Mesenchymal stem cell (in vitro differentiated cells and primary cell): ENCODE measurements at regions not wholly inside any gene's neighbourhood (a gene's known extent, or its start where the extent isn't known, plus 50 kb on each side); places are given as distances from the start of the nearest gene placed in this dataset.
"Not testable (repeated sequence)": the region's sequence is repeated elsewhere in the genome, so short reads cannot be mapped to it uniquely, and the experiment has no call there.

Source experiments
- DNase-seq: peaks from one replicate; pipeline ENCODE4 v3.0.0-alpha.2; 2013
- H2AFZ ChIP-seq: one replicate; pipeline ENCODE4 v1.6.1; 2013; ENCODE audit warnings: low read depth, mild to moderate bottlenecking, control low read depth, inconsistent platforms, low read length, moderate library complexity
- H2AK5ac ChIP-seq: 2 replicates; pipeline ENCODE4 v1.6.1; 2013; ENCODE audit warnings: low read length, moderate library complexity, mild to moderate bottlenecking, inconsistent platforms; ENCODE audit not compliant: severe bottlenecking
- H2BK120ac ChIP-seq: one replicate; pipeline ENCODE4 v1.6.1; 2013; ENCODE audit warnings: low read depth, mild to moderate bottlenecking, inconsistent platforms, low read length, moderate library complexity
- H2BK12ac ChIP-seq, 2 experiments: one replicate each; pipeline ENCODE4 v1.6.1; 2013; ENCODE audit warnings: inconsistent platforms in 2 of 2, low read length in 2 of 2, mild to moderate bottlenecking in 2 of 2, moderate library complexity in 2 of 2, control low read depth in 1 of 2
- H2BK15ac ChIP-seq: one replicate; pipeline ENCODE4 v1.6.1; 2013; ENCODE audit warnings: mild to moderate bottlenecking, low read depth, inconsistent platforms; ENCODE audit not compliant: poor library complexity, severe bottlenecking
- H2BK5ac ChIP-seq: 2 replicates; pipeline ENCODE4 v1.6.1; 2013; ENCODE audit warnings: low read depth, mild to moderate bottlenecking, low read length, control low read depth, inconsistent platforms; ENCODE audit not compliant: poor library complexity, severe bottlenecking
- H3K14ac ChIP-seq, 2 experiments: one replicate each; pipeline ENCODE4 v1.6.1; 2013; ENCODE audit warnings: inconsistent platforms in 2 of 2, low read length in 2 of 2, control low read depth in 1 of 2, mild to moderate bottlenecking in 1 of 2, moderate library complexity in 1 of 2
- H3K18ac ChIP-seq, 2 experiments: one replicate each; pipeline ENCODE4 v1.6.1; 2013; ENCODE audit warnings: inconsistent platforms in 2 of 2, low read length in 2 of 2, control low read depth in 1 of 2, low read depth in 1 of 2, mild to moderate bottlenecking in 1 of 2
- H3K23ac ChIP-seq, 2 experiments: one replicate each; pipeline ENCODE4 v1.6.1; 2013; ENCODE audit warnings: inconsistent platforms in 2 of 2, low read length in 2 of 2, mild to moderate bottlenecking in 2 of 2, moderate library complexity in 2 of 2, control low read depth in 1 of 2
- H3K27ac ChIP-seq: 2 replicates; pipeline ENCODE4 v1.5.1; 2013; ENCODE audit warnings: mild to moderate bottlenecking, moderate library complexity, low read length, control low read depth, inconsistent platforms; ENCODE audit not compliant: poor library complexity, severe bottlenecking
- H3K27me3 ChIP-seq, 2 experiments: 2 replicates each; pipeline versions ENCODE4 v1.6.1 to v1.7.0; 2013; ENCODE audit warnings: low read length in 2 of 2, mild to moderate bottlenecking in 2 of 2, moderate library complexity in 2 of 2, control low read depth in 1 of 2, inconsistent platforms in 1 of 2; ENCODE audit not compliant: control insufficient read depth in 1 of 2, insufficient read depth in 1 of 2
- H3K36me3 ChIP-seq, 2 experiments: 2 replicates each; pipeline versions ENCODE4 v1.6.1 to v1.7.0; 2013; ENCODE audit warnings: low read length in 2 of 2, control low read depth in 1 of 2, inconsistent platforms in 1 of 2, low read depth in 1 of 2, mild to moderate bottlenecking in 1 of 2; ENCODE audit not compliant: insufficient read depth in 2 of 2, control insufficient read depth in 1 of 2
- H3K4ac ChIP-seq, 2 experiments: one replicate each; pipeline ENCODE4 v1.6.1; 2013; ENCODE audit warnings: inconsistent platforms in 2 of 2, low read length in 2 of 2, mild to moderate bottlenecking in 2 of 2, moderate library complexity in 2 of 2, control low read depth in 1 of 2, low read depth in 1 of 2
- H3K4me1 ChIP-seq: 2 replicates; pipeline ENCODE4 v1.6.1; 2013; ENCODE audit warnings: low read depth, low read length, control low read depth; ENCODE audit not compliant: control insufficient read depth, insufficient read depth
- H3K4me2 ChIP-seq: 2 replicates; pipeline ENCODE4 v1.6.1; 2013; ENCODE audit warnings: low read length, mild to moderate bottlenecking, inconsistent platforms; ENCODE audit not compliant: poor library complexity, severe bottlenecking
- H3K4me3 ChIP-seq, 2 experiments: 2 replicates each; pipeline versions ENCODE4 v1.5.1 to v1.7.0; 2013; ENCODE audit warnings: low read length in 2 of 2, mild to moderate bottlenecking in 2 of 2, control low read depth in 1 of 2, low read depth in 1 of 2; ENCODE audit not compliant: insufficient read depth in 1 of 2
- H3K79me1 ChIP-seq: replicated peaks from 2 replicates; pipeline ENCODE4 v1.6.1; 2013; ENCODE audit warnings: mild to moderate bottlenecking, control low read depth, low read length, inconsistent platforms; ENCODE audit not compliant: poor library complexity, severe bottlenecking
- H3K9ac ChIP-seq: 2 replicates; pipeline ENCODE4 v1.7.0; 2013; ENCODE audit warnings: mild to moderate bottlenecking, low read length, moderate library complexity
- H3K9me3 ChIP-seq: 2 replicates; pipeline ENCODE4 v1.7.0; 2013; ENCODE audit warnings: mild to moderate bottlenecking, low read length; ENCODE audit not compliant: control insufficient read depth
- H4K8ac ChIP-seq: one replicate; pipeline ENCODE4 v1.6.1; 2013; ENCODE audit warnings: inconsistent platforms, mild to moderate bottlenecking, low read length, moderate library complexity
- H4K91ac ChIP-seq: one replicate; pipeline ENCODE4 v1.6.1; 2013; ENCODE audit warnings: mild to moderate bottlenecking, low read length, inconsistent platforms
- WGBS: methylation state at CpG from one replicate; pipeline ENCODE4 v1.1.7; 2013; ENCODE audit warnings: mixed read lengths; 5-methylcytosine and 5-hydroxymethylcytosine counted together

DNA sequence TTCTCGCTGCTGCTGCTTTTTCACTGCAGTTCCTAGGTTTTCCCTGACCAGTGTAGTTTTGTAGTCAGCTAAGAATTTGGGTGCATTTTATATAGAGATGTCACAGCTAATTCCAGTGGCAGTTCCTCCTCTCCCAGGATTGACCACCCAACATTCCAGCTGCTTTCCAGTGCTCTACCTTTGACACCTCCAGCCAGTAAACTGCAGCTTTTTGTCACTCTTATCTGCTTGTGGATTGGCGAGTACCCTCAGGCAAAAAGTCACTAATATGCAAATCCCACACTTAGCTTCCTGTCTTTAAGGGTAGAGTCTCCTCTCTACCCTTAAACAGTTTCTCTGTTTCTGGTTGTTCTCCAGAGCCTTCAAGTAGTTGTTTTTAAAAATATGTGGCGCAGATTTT lies 146.9 kb upstream of the KCNG1 start:
- no peak overlapping the region for H3K14ac ChIP-seq
- H3K27ac ChIP-seq, result no peak overlapping the region
- H3K4ac ChIP-seq, result no peak overlapping the region
- H2BK15ac ChIP-seq, result no peak overlapping the region
- no peaks in the 10 kb centered on the region for H3K79me1 ChIP-seq
- no peaks in the 10 kb centered on the region for H3K36me3 ChIP-seq
- H2BK12ac ChIP-seq, result no peak overlapping the region
- no peak overlapping the region for H3K23ac ChIP-seq
- peaks cover 39 to 75% of the 10 kb centered on the region in 2 experiments for H3K27me3 ChIP-seq
- H3K9me3 ChIP-seq, result no peaks in the 10 kb centered on the region
- no peak overlapping the region for H3K4me2 ChIP-seq
- H2AK5ac ChIP-seq, result no peak overlapping the region
- DNase-seq, result no peak
- no peak overlapping the region for H2BK120ac ChIP-seq
- no peak overlapping the region for H2AFZ ChIP-seq
- H3K18ac ChIP-seq, result no peak overlapping the region
- H4K8ac ChIP-seq, result no peak overlapping the region
- no peak overlapping the region for H2BK5ac ChIP-seq
- no peak overlapping the region for H3K4me3 ChIP-seq
- H4K91ac ChIP-seq, result no peak overlapping the region
- H3K9ac ChIP-seq, result no peak overlapping the region
- no peaks in the 10 kb centered on the region for H3K4me1 ChIP-seq
- 86% methylated on average over 2 of the region's 3 CpGs for WGBS

DNA sequence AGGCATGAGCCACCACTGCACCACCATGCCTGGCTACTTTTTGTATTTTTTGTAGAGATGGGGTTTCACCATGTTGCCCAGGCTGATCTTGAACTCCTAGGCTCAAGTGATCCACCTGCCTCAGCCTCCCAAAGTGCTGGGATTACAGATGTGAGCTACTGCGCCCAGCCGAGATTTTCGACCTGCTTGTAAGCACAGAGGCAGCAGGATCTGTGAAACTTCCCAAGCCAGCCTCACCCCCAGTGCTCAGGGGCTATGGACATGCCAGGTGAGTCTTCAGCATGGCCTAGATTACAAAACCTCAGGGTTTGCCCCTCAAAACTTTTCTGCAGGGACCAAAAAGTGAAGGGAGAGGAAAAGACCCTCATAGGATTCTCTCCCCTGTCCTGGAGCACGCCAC lies 145.0 kb upstream of the KCNG1 start:
- not testable (repeated sequence) for H3K36me3 ChIP-seq, DNase-seq, H4K91ac ChIP-seq, H3K4me3 ChIP-seq, H2AK5ac ChIP-seq, H3K4ac ChIP-seq, H3K14ac ChIP-seq, H3K79me1 ChIP-seq, H3K9me3 ChIP-seq, H2BK5ac ChIP-seq, H2BK120ac ChIP-seq, H4K8ac ChIP-seq, H3K4me1 ChIP-seq, H3K23ac ChIP-seq, H3K9ac ChIP-seq, H3K27ac ChIP-seq, H3K4me2 ChIP-seq, H2BK15ac ChIP-seq, H2AFZ ChIP-seq, H2BK12ac ChIP-seq, H3K18ac ChIP-seq
- 92% methylated on average over 4 of the region's 4 CpGs for WGBS
- H3K27me3 ChIP-seq, result peaks cover 42 to 69% of the 10 kb centered on the region in 2 experiments

DNA sequence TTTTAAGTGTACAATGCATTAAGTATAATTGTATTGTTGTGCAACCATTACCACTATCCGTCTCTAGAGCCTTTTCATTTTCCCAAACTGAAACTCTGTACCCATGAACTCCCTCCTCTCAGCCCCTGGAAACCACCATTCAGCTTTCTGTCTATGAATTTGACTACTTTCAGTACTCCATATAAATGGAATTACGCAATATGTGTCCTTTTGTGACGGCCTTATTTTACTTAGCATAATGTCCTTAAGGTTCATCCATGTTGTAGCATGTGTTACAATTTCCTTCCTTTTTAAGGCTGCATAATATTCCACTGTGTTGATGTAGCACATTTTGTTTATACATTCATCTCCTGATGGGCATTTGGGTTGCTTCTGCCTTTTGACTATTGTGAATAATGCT lies 143.6 kb upstream of the KCNG1 start:
- Histone ChIP-seq H3K79me1 (no peaks in the 10 kb centered on the region), H3K18ac (no peak overlapping the region), H4K91ac (no peak overlapping the region), H2BK120ac (no peak overlapping the region), H3K14ac (no peak overlapping the region), H2BK12ac (no peak overlapping the region), H2AFZ (no peak overlapping the region), H3K4ac (no peak overlapping the region), H4K8ac (no peak overlapping the region), H3K4me3 (no peak overlapping the region), H3K9me3 (no peaks in the 10 kb centered on the region), H2BK15ac (no peak overlapping the region), H3K9ac (no peak overlapping the region), H3K23ac (no peak overlapping the region), H2AK5ac (no peak overlapping the region), H2BK5ac (no peak overlapping the region), H3K27me3 (peaks cover 35 to 69% of the 10 kb centered on the region in 2 experiments), H3K27ac (no peak overlapping the region), H3K36me3 (no peaks in the 10 kb centered on the region), H3K4me2 (no peak overlapping the region), H3K4me1 (no peaks in the 10 kb centered on the region)
- DNase-seq, result no peak
- 91% methylated on average over 2 of the region's 3 CpGs for WGBS

DNA sequence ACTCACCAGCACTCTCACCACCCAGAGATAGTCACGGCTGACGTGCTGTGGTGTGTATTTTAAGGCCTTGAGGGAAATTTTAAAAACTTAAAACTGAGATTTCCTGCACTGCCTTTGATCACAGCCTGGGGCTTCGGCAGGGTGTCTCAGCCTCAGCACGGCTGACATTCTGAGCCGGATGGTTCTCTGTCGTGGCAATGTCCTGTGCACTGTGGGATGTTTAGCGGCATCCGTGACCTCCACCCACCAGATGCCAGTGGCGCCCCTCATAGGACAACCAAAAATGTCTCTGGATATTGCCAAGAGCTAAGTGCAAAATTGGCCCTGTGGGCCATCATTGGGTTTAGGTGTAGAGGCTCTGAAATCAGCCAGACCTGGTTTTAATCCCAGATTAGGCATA lies 142.2 kb upstream of the KCNG1 start:
- Histone ChIP-seq H3K9me3 (peaks cover 10% of the 10 kb centered on the region), H3K4ac (no peak overlapping the region), H3K4me2 (no peak overlapping the region), H2BK12ac (no peak overlapping the region), H3K23ac (no peak overlapping the region), H3K14ac (no peak overlapping the region), H2BK120ac (no peak overlapping the region), H3K36me3 (no peaks in the 10 kb centered on the region), H3K79me1 (no peaks in the 10 kb centered on the region), H3K9ac (no peak overlapping the region), H2BK5ac (no peak overlapping the region), H2BK15ac (no peak overlapping the region), H2AK5ac (no peak overlapping the region), H3K4me3 (no peak overlapping the region), H4K8ac (no peak overlapping the region), H3K27me3 (peaks cover 49 to 72% of the 10 kb centered on the region in 2 experiments), H3K27ac (no peak overlapping the region), H3K4me1 (no peaks in the 10 kb centered on the region), H3K18ac (no peak overlapping the region), H2AFZ (no peak overlapping the region), H4K91ac (no peak overlapping the region)
- 84% methylated on average over 9 of the region's 9 CpGs for WGBS
- no peak for DNase-seq
